ENCODE measurements at regions not wholly inside any gene's neighbourhood (a gene's known extent, or its start where the extent isn't known, plus 50 kb on each side); places are given as distances from the start of the nearest gene placed in this dataset.

- no peak for DNase-seq (ENCODE audit: low read depth in 1 of 2, low spot score in 2 of 2)
- H2BK120ac ChIP-seq (replicated peaks; ENCODE audit: low read depth, low read length): no peak overlapping the region
- H3K79me1 ChIP-seq (ENCODE audit: low read depth, low read length): no peaks in the 10 kb centered on the region
- H3K4me1 ChIP-seq (replicated peaks in 1 of 4; ENCODE audit: control insufficient read depth in 3 of 4, insufficient read depth in 4 of 4, low read length in 3 of 4): no peaks in the 10 kb centered on the region
- H3K9me3 ChIP-seq (ENCODE audit: insufficient read depth in 2 of 2, low read depth in 1 of 2, low read length in 1 of 2): no peaks in the 10 kb centered on the region
- no peak overlapping the region for H4K5ac ChIP-seq (ENCODE audit: insufficient read length, low read depth, low read length)
- H3K4me2 ChIP-seq (ENCODE audit: insufficient read depth in 1 of 2, low read depth in 2 of 2, low read length in 2 of 2): no peak overlapping the region
- H3K27me3 ChIP-seq (replicated peaks in 1 of 4; ENCODE audit: control insufficient read depth in 3 of 4, extremely low read depth in 1 of 4, insufficient read depth in 3 of 4, low read length in 3 of 4): no peaks in the 10 kb centered on the region
- no peak overlapping the region for H2AFZ ChIP-seq (ENCODE audit: low read length)
- no peak overlapping the region for H2BK12ac ChIP-seq (ENCODE audit: low read depth, low read length)
- no peaks in the 10 kb centered on the region for H4K20me1 ChIP-seq (replicated peaks in 1 of 2; ENCODE audit: control insufficient read depth in 1 of 2, insufficient read depth in 2 of 2, low read length in 2 of 2)
- H3K23me2 ChIP-seq (ENCODE audit: low read depth, low read length): no peaks in the 10 kb centered on the region
- TF ChIP-seq GTF2F1 (IDR thresholded peaks at IDR 0.05; ENCODE audit: borderline replicate concordance, low read depth, low read length): no peak
- TF ChIP-seq POU5F1 (IDR thresholded peaks at IDR 0.05; ENCODE audit: low read depth, low read length): no peak
- no peak for TF ChIP-seq TCF12 (IDR thresholded peaks at IDR 0.05; ENCODE audit: low read depth, low read length)
- TF ChIP-seq CTBP2 (IDR thresholded peaks at IDR 0.05; ENCODE audit: borderline replicate concordance, insufficient read depth, insufficient read length, low read length): no peak
- no peak for TF ChIP-seq MAX (IDR thresholded peaks at IDR 0.05)
- TF ChIP-seq TAF7 (optimal IDR thresholded peaks at IDR 0.05; ENCODE audit: borderline replicate concordance, low read depth, low read length): no peak
- no peak for TF ChIP-seq KDM5A (IDR thresholded peaks at IDR 0.05; ENCODE audit: low read length)
- no peak for TF ChIP-seq EZH2 (IDR thresholded peaks at IDR 0.05; ENCODE audit: low read depth, low read length, severe bottlenecking)
- TF ChIP-seq CEBPB (IDR thresholded peaks at IDR 0.05; ENCODE audit: low read depth, low read length): no peak
- TF ChIP-seq HDAC2 (IDR thresholded peaks at IDR 0.05; ENCODE audit: borderline replicate concordance in 1 of 2, low read depth in 2 of 2, low read length in 2 of 2): no peak
- no peak for TF ChIP-seq ZNF274 (IDR thresholded peaks at IDR 0.05; ENCODE audit: borderline replicate concordance, extremely low read depth, low read length)
- H3K23ac ChIP-seq (ENCODE audit: insufficient read length): no peak overlapping the region
- no peak overlapping the region for H3K18ac ChIP-seq (ENCODE audit: extremely low read depth, low read length)
- H3K4ac ChIP-seq (replicated peaks; ENCODE audit: insufficient read length, low read depth, low read length): no peak overlapping the region
- H3K4me3 ChIP-seq (ENCODE audit: extremely low read depth in 1 of 4, insufficient read depth in 2 of 4, low read depth in 3 of 4, low read length in 4 of 4): no peak overlapping the region
- H4K8ac ChIP-seq (ENCODE audit: extremely low read depth, insufficient read depth, low read length): no peak overlapping the region
- H3K79me2 ChIP-seq (ENCODE audit: control insufficient read depth in 1 of 2, insufficient read depth in 2 of 2, low read length in 2 of 2): no peaks in the 10 kb centered on the region
- H3K27ac ChIP-seq (ENCODE audit: low read depth, low read length): no peak overlapping the region
- H2BK15ac ChIP-seq (ENCODE audit: low read length): no peak overlapping the region
- no peak overlapping the region for H2AK5ac ChIP-seq (ENCODE audit: low read depth, low read length)
- POLR2A ChIA-PET (ENCODE audit: partially characterized antibody): no interaction called here
- no peak overlapping the region for H3K56ac ChIP-seq (replicated peaks; ENCODE audit: insufficient read length, low read depth, low read length)
- H2BK20ac ChIP-seq (ENCODE audit: low read length): no peak overlapping the region
- 97% methylated on average over 3 of the region's 3 CpGs; no CpG with 5 or more reads in 1 of the 2 experiments for WGBS, 2 experiments (ENCODE audit: extremely low coverage in 1 of 2, insufficient coverage in 1 of 2, insufficient read length in 1 of 2, insufficient replicate concordance in 2 of 2, low coverage in 1 of 2, low lambda C conversion rate in 2 of 2, missing lambda C conversion rate in 1 of 2)
- H2BK5ac ChIP-seq (ENCODE audit: low read depth, low read length): no peak overlapping the region
- CTCF ChIA-PET (ENCODE audit: partially characterized antibody): no interaction called here
- H3K36me3 ChIP-seq (ENCODE audit: control insufficient read depth in 2 of 4, insufficient read depth in 4 of 4, low read length in 3 of 4): no peaks in the 10 kb centered on the region
- H3K14ac ChIP-seq (ENCODE audit: insufficient read length): no peak overlapping the region
- FAIRE-seq: no peak
- no peak overlapping the region for H3K9ac ChIP-seq (replicated peaks in 1 of 4; ENCODE audit: extremely low read depth in 1 of 4, low read depth in 3 of 4, low read length in 3 of 4)
- no peak overlapping the region for H4K91ac ChIP-seq (replicated peaks; ENCODE audit: insufficient read length, low read length)
Observed at GRCh38 chr4:32864713-32865351, 2144.7 kb downstream of the PCDH7 start.
